ENCODE measurements at regions not wholly inside any gene's neighbourhood (a gene's known extent, or its start where the extent isn't known, plus 50 kb on each side); places are given as distances from the start of the nearest gene placed in this dataset.

GRCh38 chr13:73633817-73634460, 500.3 kb downstream of the KLF12 start:
- no peak for TF ChIP-seq CTCF (IDR thresholded peaks at IDR 0.05; ENCODE audit: insufficient read depth, low read length, missing control alignments)
- H3K4me3 ChIP-seq (ENCODE audit: low read depth, low read length), result no peak overlapping the region
- CTCF ChIA-PET, result no interaction called here
- POLR2A ChIA-PET, result no interaction called here
- no peak for DNase-seq (ENCODE audit: low read depth, low spot score)

GRCh38 chr13:73631411-73631810, 502.8 kb downstream of the KLF12 start:
- TF ChIP-seq CTCF (IDR thresholded peaks at IDR 0.05; ENCODE audit: insufficient read depth, low read length, missing control alignments), result no peak
- ChIA-PET CTCF (no interaction called here), POLR2A (no interaction called here)
- H3K4me3 ChIP-seq (ENCODE audit: low read depth, low read length), result no peak overlapping the region
- DNase-seq (ENCODE audit: low read depth, low spot score), result no peak

GRCh38 chr13:73625562-73626339, 508.5 kb downstream of the KLF12 start:
- ChIA-PET POLR2A (no interaction called here), CTCF (no interaction called here)
- no peak for DNase-seq (ENCODE audit: low read depth, low spot score)
- TF ChIP-seq CTCF (IDR thresholded peaks at IDR 0.05; ENCODE audit: insufficient read depth, low read length, missing control alignments), result no peak
- H3K4me3 ChIP-seq (ENCODE audit: low read depth, low read length), result no peak overlapping the region

GRCh38 chr13:73623281-73623680, 510.9 kb downstream of the KLF12 start:
- no peak for TF ChIP-seq CTCF (IDR thresholded peaks at IDR 0.05; ENCODE audit: insufficient read depth, low read length, missing control alignments)
- no peak overlapping the region for H3K4me3 ChIP-seq (ENCODE audit: low read depth, low read length)
- CTCF ChIA-PET, result no interaction called here
- DNase-seq (ENCODE audit: low read depth, low spot score), result no peak
- POLR2A ChIA-PET, result no interaction called here

- DNase-seq (ENCODE audit: low read depth, low spot score), result no peak
- no peak for TF ChIP-seq CTCF (IDR thresholded peaks at IDR 0.05; ENCODE audit: insufficient read depth, low read length, missing control alignments)
- ChIA-PET POLR2A (no interaction called here), CTCF (no interaction called here)
- H3K4me3 ChIP-seq (ENCODE audit: low read depth, low read length), result no peak overlapping the region
Measured at GRCh38 chr13:73622381-73622780, 511.8 kb downstream of the KLF12 start.

GRCh38 chr13:73618275-73618865, 515.8 kb downstream of the KLF12 start:
- DNase-seq (ENCODE audit: low read depth, low spot score), result no peak
- CTCF ChIA-PET, result no interaction called here
- H3K4me3 ChIP-seq (ENCODE audit: low read depth, low read length), result no peak overlapping the region
- TF ChIP-seq CTCF (IDR thresholded peaks at IDR 0.05; ENCODE audit: insufficient read depth, low read length, missing control alignments), result no peak
- POLR2A ChIA-PET, result no interaction called here
